ENCODE measurements at regions not wholly inside any gene's neighbourhood (a gene's known extent, or its start where the extent isn't known, plus 50 kb on each side); places are given as distances from the start of the nearest gene placed in this dataset.

DNA sequence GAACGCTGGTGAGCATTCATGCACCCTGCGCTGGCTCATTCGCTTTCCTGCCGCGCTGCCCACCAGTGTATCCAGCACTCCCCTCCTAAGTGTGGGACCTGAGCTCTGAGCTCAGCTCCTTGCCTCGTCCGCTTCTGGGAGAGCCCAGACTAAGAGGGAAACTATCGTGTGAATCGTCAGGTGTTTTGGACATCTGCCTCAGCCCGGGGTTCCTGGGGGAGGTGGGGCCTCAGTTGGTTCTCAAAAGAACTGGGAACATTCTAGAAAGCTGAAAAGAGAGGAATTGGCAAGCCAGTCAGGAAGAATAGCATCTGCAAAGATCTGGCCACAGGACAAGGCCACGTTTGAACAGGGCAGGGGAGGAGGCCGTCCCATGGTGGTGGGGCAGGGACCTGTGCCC lies 205.4 kb upstream of the CIBAR2 start:
- TF ChIP-seq, protein P1, sequence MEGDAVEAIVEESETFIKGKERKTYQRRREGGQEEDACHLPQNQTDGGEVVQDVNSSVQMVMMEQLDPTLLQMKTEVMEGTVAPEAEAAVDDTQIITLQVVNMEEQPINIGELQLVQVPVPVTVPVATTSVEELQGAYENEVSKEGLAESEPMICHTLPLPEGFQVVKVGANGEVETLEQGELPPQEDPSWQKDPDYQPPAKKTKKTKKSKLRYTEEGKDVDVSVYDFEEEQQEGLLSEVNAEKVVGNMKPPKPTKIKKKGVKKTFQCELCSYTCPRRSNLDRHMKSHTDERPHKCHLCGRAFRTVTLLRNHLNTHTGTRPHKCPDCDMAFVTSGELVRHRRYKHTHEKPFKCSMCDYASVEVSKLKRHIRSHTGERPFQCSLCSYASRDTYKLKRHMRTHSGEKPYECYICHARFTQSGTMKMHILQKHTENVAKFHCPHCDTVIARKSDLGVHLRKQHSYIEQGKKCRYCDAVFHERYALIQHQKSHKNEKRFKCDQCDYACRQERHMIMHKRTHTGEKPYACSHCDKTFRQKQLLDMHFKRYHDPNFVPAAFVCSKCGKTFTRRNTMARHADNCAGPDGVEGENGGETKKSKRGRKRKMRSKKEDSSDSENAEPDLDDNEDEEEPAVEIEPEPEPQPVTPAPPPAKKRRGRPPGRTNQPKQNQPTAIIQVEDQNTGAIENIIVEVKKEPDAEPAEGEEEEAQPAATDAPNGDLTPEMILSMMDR (IDR thresholded peaks at IDR 0.05): no peak
- TF ChIP-seq POLR2A (IDR thresholded peaks at IDR 0.05) (no peak), EP300 (IDR thresholded peaks at IDR 0.05) (no peak)
